HG03103 (cell line): ENCODE measurements at regions not wholly inside any gene's neighbourhood (a gene's known extent, or its start where the extent isn't known, plus 50 kb on each side); places are given as distances from the start of the nearest gene placed in this dataset.
"Not testable (repeated sequence)": the region's sequence is repeated elsewhere in the genome, so short reads cannot be mapped to it uniquely, and the experiment has no call there.

Source experiments
- ATAC-seq: cut with Tn5 transposase; IDR thresholded peaks from one replicate; pipeline ENCODE4 v1.9.1; 2021; ENCODE audit warnings: low read depth; ENCODE audit not compliant: unreplicated experiment

DNA sequence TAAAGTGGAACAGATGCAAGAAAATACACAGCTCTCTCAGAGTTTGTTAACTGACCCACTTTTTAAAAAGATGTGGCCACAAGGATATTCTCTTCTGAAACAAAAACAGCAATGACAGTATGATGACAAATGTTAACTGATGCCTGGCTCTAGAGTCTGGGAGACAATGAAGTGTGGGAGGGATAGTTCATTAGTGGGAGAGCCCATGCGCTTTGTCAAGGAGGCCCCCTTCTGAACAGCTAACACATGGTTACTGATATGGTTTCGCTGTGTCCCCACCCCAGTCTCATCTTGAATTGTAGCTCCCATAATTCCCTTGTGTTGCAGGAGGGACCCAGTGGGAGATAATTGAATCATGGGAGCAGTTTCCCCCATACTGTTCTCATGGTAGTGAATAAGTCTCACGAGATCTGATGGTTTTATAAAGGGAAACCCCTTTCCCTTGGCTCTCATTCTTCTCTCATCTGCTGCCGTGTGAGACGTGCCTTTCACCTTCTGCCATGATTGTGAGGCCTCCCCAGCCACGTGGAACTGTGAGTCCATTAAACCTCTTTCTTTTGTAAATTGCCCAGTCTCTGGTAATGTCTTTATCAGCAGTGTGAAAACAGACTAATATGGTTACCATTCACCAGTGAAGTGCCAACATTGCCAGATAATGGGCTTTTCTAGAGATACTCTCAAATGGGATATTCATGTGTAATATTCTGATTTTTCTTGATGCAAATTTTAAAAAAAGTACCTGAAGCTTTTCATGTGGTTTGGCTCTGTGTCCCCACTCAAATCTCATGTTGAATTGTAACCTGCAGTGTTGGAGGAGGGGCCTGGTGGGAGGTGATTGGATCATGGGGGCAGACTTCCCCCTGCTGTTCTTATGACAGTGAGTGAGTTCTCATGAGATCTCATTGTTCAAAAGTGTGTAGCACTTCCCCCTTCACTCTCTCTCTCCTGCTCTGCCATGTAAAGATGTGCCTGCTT lies 435.8 kb downstream of the SHISA9 start:
- ATAC-seq: not testable (repeated sequence)

DNA sequence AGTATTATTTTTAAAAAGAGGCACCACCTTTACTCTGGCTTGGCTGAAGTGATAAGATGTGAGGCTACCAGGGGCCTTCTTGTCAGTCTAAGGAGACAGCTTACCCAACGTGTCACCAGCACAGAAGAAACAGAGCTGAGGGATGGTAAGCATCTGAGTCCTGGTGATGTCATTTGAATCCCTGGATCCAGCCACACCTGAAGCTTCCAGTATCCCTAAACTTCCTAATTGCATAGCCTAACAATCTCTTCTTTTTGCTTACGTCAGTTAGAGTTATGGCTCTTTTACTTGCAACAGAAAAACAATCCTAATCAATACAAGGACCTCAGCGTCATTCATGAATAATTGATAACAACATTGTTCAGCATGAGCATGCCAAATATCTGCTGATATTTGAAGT lies 436.6 kb downstream of the SHISA9 start:
- no peak for ATAC-seq

DNA sequence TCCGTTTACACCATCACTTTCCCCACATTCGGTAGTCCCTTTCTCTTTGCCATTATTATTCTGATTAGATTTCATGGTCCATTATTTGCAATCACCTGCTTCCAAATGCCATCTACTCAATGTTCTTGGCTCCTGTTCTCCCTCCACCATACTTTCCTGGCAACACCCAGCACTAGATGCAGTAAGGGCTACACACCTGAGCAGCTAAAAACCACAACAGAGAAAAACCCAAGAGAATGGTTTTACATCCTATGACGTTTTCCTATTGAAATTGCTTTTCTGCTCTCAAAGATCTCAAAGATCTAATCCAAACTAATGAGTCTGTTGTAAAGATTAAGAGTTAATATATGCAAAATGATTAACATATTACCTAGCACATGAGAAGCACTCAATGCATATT lies 441.3 kb downstream of the SHISA9 start:
- ATAC-seq: no peak

DNA sequence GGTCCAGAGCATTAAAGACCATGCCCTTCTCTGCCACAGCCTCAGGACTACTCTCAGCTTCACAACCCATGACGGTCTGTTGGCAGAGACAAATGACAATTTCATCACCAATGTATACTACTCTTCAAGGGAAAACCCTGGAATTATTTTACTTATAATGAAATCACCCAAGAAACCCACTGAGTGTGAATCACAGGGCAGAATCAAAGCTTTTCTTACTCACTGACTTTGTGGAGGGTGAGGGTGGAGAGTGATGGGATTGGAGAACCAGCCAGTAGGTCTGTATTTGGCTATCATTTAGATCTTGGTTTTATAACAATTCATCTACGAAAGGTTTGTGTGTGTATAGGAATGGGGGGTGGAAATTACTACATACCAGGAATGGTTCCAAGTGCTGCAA lies 442.6 kb downstream of the SHISA9 start:
- no peak for ATAC-seq

DNA sequence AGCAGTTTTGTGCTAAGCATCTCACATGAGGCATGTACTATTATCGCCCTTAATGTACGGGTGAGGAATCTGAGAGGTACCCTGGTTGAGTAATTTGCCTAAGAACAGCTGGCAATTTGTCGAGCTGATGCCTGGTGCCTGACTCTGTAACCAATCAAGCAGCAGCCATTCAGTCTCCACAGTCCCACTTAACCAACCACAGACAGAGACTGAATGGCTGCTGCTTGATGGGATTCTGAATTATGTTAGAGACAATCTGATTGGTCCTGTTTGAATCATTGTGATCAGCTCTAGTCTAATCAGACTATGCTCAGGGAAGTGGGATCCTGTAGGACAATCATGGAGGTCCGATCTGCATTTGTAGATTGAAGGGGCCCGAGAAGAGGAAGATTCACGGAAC lies 447.0 kb downstream of the SHISA9 start:
- ATAC-seq: no peak

DNA sequence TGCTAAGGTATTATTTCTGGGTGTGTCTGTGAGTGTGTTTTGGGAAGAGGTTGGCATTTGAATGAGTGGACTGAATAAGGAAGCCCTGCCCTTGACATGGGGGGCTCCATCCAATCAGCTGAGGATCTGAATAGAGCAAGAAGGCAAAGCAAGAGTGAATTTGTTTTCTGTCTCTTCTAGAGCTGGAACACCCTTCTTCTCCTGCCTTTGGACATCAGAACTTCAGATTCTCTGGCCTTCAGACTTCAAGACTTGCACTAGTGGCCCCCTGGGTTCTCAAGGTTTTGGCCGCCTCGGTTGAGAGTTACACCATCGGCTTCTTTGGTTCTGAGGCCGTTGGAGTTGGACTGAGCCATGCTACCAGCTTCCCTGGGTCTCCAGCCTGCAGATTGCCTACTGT lies 448.6 kb downstream of the SHISA9 start:
- ATAC-seq: no peak

DNA sequence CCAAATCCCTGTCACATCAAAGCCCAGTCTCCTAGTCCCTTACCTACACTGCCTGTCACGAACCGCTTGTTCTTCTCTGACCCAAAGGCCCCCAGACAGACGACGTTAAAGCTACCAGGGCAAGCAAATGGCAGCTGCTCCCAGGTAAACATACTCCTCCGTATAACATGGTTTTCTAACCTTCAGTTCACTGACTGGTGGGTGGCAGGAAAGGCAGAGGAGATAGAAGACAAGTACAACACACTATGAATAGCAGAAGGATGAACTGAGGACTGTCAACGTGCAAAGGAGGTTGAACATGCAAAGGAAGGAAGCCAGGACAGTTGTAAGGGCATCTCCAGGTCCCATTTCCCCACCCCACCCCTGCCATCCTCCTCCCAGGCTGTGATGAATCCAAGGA lies 449.8 kb downstream of the SHISA9 start:
- no peak for ATAC-seq

DNA sequence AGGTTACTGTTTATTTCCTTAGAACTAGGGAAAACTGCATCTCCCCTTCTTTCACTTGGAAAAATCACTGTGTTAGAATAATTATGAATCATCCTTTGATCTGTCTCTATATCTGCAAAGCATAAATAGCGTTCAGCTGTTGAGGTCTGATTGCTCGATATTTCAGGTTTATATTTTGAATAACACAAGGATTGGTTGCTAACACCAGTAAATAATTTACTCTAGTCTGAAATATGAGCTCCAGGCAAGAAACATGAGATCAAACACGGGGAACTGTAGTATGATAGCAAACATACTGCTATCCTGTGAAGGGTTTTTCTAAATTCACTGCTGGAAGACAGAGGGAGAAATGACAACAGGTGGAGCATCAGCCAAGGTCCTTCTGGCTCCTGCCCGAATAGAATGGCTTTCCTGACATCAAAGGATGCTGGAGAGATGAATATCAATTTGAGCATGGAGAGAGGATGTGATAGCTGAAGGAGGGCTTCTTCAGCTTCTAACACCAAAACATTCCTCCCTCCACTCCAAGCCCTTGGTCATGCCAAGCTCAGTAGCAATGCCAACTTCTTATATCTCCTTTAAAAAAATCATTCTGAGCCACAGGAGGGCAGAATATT lies 450.3 kb downstream of the SHISA9 start:
- no peak for ATAC-seq

DNA sequence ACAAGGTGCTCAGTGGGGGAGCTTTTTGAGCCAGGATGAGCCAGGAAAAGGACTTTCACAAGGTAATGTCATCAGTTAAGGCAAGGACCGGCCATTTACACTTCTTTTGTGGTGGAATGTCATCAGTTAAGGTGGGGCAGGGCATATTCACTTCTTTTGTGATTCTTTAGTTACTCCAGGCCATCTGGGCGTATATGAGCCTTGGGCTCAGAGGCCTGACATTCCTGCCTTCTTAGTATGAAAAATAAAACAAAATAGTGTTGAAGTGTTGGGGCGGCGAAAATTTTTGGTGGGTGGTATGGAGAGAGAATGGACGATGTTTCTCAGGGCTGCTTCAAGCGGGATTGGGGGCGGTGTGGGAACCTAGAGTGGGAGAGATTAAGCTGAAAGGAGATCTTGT lies 451.4 kb downstream of the SHISA9 start:
- not testable (repeated sequence) for ATAC-seq

DNA sequence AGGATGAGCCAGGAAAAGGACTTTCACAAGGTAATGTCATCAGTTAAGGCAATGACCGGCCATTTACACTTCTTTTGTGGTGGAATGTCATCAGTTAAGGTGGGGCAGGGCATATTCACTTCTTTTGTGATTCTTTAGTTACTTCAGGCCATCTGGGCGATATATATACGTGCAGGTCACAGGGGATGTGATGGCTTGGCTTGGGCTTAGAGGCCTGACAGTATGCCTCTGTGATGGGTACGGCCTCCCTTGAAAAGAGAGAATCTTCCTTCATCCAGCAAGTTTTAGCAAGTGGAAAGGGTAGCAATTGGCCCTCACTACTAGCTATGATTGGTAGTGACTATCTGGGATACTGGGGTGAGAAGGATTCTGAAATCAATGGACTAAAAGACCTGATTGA lies 456.4 kb downstream of the SHISA9 start:
- ATAC-seq: not testable (repeated sequence)

DNA sequence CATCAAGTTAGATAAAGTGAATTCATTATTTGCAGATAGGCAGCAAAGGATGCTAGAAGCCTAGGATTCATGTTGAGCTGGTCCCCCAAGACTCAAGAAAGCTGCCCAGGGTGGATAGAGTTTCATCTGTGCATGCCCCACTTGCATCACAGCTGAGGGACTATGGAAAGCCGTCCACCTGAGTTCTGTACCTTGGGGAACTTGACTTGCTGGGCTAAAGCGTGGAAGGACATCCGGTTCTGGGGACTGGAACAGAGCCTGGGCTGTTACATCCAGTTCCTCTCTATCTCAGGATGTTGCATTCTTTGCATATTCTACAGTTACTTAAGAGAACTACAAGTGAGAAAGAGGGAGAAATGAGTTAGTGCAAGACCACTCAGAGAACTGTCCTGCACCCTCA lies 458.4 kb downstream of the SHISA9 start:
- no peak for ATAC-seq

DNA sequence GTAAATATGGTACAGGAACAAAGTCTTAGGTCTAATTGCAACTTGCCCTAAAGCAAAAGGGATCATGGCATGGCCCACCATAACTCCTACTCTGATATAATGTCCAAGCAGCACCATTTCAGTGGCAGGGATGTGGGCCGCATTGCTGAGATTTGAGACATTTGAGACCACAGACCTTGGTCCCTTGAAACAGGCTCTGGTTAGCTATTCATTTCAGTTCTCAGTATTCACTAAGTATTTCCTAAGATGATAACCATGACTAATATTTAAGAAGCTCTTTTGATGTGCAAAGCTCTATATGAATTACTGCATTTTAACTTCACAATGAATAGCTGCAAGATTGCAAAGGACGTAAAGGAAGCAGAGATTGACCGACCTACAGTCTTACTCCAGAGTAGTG lies 471.0 kb downstream of the SHISA9 start:
- no peak for ATAC-seq

DNA sequence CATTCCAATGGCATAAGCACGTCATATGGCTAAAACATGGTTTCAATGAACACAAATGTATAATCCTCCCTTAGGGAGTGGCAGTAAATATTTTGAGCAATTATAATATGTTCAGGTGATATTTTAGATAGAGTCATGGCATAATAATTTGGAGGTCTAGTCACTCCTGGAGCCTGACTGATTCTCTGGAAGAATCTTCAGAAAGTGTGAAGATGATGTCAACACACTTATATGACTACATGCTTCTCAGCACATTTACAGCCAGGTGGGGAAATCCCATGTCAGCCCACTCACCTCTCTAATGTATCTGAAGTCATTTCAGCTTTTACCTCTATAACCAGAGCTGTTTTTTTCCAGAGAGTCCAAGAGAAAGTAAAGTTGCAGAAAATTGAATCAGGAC lies 474.8 kb downstream of the SHISA9 start:
- no peak for ATAC-seq

DNA sequence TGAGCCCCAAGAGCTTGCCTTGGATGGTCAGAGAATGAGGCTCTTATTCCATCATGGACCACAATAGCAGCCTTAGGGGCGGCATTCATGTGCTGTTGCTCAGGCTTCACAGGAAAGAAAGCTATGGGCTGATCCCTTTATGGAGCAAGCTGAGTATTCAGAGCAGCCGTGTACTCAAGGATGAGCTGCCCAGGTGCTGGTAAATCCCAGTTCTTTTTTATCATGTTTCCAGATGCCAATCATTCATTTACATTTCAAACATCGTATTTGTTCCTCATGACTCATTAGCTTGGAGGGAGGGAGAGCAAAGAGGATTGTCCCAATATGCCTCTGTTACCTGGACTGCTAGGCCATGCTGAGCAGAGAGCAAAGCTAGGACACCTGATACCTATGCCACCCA lies 475.7 kb downstream of the SHISA9 start:
- no peak for ATAC-seq

DNA sequence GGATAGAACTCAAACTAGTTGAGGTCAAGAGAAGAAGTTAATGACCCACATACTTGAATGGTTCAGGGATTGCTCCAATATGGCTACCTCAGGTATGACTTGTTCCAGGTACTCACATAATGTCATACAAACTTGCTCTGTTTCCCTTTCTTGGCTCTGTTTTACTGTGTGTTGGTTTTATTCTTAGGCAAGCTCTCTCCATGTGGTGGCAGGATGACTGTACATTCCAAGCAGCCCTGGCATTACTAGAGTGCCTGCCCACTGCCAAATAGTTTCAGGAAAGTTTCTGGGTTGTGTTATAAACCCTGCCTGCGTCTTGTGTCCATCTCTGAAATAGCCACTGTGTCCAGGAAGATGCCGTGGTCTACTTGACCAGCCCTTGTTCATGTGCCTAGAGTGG lies 476.8 kb downstream of the SHISA9 start:
- no peak for ATAC-seq

DNA sequence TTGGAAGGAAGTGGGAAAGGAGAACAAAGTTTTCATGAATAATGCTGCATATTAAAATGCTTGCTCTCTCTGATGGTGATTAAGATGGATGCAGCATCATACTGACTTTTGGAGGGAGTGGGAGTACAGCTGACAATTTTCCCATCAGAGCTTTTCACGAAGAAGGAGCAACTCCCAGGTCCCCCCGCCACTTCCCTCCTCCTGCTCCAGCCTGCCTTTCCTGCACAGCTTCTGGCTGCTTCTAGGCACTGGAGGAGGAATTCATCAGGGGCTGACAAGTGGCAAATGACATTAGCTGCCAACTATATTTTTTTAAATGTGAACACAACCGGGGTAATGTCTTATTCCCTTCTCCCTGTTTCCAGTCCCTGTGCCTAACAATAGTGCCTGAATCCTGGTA lies 477.9 kb downstream of the SHISA9 start:
- ATAC-seq: no peak

DNA sequence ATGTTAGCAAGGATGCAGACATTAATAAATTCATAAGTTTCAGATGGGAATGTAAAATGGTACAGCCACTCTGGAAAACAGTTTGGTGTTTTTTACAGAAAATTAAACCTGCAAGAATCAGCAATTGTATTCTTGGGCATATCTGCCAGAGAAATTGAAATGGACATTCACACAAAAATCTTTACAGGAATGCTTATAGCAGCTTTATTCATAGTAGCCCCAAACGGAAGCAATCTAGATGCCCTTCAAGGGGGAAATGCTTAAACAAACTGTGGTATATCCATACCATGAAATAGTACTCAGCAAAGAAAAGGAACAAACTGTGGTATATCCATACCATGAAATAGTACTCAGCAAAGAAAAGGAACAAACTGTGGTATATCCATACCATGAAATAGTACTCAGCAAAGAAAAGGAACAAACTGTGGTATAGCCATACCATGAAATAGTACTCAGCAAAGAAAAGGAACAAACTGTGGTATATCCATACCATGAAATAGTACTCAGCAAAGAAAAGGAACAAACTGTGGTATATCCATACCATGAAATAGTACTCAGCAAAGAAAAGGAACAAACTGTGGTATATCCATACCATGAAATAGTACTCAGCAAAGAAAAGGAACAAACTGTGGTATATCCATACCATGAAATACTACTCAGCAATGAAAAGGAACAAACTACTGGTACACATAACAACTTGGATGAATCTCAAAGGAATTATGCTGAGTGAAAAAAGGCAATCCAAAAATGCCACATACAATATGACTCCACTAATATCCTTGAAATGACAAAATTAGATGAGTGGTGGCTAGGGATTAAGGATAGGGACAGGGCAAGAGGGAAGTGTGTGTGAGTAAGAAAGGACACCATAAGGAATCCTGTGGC lies 484.0 kb downstream of the SHISA9 start:
- not testable (repeated sequence) for ATAC-seq

DNA sequence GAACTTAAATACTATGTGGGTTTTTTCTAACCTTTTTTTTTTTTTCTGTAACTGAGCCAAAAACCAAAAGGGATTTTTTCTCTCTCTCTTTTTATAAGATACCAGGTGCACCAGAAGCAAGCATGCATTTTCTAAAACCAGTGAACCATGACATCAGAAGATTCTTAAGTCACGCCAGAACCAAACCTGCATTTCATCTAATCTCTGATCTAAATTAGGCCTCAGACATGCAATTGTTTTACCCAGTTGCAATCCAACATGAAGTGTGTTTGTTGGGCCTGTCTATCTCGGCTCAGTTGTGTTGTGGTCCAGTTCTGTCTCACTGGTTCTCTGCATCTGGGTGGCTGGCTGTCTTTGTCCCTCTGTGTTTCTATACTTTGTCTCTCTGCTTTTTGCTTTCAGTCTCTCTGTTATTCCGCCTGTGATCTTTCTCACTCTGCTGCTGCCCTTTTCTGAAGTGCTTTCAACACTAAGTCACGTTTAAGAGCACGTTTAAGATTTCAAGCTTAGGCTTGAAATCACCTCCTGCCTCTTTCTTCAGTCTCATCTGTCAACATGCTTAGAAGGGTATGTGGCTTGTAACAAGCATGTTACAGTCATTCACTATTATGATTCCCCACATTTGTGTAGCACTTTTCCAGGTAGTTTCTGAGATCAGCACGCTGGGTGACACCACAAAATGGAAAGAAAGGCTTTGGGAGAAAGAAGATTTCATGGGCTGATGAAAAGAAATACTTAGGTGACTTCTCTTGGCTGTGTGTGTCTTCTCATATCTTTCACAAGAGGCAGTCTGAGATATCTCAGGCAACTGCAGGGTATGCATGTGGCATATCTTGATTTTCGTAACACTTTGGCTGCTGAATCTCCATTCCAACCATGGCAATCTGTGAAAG lies 488.9 kb downstream of the SHISA9 start:
- ATAC-seq: peak; percentile 56

DNA sequence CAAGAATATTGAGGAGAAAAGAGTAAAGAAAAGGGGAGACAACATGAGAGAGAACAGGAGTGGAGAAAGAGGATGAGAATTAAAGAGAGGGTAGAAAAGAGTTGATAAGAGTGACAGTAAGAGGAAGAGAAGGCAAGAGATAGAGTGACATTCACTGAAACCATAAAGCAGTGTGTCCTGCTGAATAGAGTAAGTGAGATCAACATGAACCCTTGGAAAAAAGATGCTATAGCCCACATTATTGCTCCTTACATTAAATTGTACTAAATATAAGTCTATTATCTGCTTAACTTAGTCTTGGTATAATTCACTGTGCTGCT lies 489.5 kb downstream of the SHISA9 start:
- ATAC-seq: no peak

DNA sequence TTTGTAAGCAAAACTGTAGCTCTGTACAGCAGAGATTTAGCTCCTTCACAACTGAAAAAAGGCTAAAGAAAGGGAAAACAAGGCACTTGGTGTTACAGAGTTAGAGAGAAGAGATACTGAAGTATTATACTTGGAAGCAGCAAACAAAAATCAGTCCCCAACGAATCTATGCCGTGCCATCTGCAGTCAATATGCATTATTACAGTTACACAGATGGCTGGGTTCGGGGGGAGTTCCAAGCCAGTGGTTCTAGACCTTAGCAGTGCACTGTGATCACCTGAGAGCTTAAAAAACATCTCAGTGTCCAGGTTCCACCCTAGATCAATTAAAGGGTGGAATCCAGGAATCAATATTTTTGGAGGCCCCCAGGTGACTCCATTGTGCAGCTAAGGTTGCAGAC lies 489.9 kb downstream of the SHISA9 start:
- no peak for ATAC-seq
